A673 (cell line): ENCODE measurements at regions not wholly inside any gene's neighbourhood (a gene's known extent, or its start where the extent isn't known, plus 50 kb on each side); places are given as distances from the start of the nearest gene placed in this dataset.

Experiments
- BruUV-seq: library from RNA; stranded (reverse); fragments of 400-500 nt; replicated peaks from 2 replicates; lab custom pipeline; 2021; lab: Mats Ljungman, UMichigan
- CTCF ChIA-PET: fragments of 300-600 bp; sonication (Branson Sonifier 250); formaldehyde crosslinking; loops from one replicate; lab custom pipeline; 2022; ENCODE audit warnings: antibody characterized with exemption; lab: Charles Lee
- POLR2A ChIA-PET: fragments of 300-600 bp; sonication (Branson Sonifier 250); formaldehyde crosslinking; loops from one replicate; lab custom pipeline; 2022; ENCODE audit warnings: antibody characterized with exemption; ENCODE audit not compliant: low non-redundant PET; lab: Charles Lee
- DNase-seq: peaks from one replicate; pipeline ENCODE4 v3.0.0-alpha.2; 2015; ENCODE audit warnings: low spot score
- H3K27ac ChIP-seq: fragments of 200-600 bp; sonication (generic); 2 replicates; pipeline ENCODE4 v1.5.1; 2016; ENCODE audit warnings: mixed run types, low read depth, mild to moderate bottlenecking, mixed read lengths, antibody characterized with exemption, low read length; ENCODE audit not compliant: poor library complexity, severe bottlenecking
- H3K27me3 ChIP-seq: fragments of 200-600 bp; sonication (generic); replicated peaks from 2 replicates; pipeline ENCODE4 v1.6.1; 2017; ENCODE audit warnings: mixed run types, low read depth, mild to moderate bottlenecking, mixed read lengths, antibody characterized with exemption, low read length; ENCODE audit not compliant: insufficient read depth, poor library complexity
- H3K36me3 ChIP-seq: fragments of 200-600 bp; sonication (generic); 2 replicates; pipeline ENCODE4 v1.6.1; 2016; ENCODE audit warnings: mixed run types, mild to moderate bottlenecking, mixed read lengths, antibody characterized with exemption, low read length; ENCODE audit not compliant: insufficient read depth, poor library complexity, severe bottlenecking
- H3K4me1 ChIP-seq: fragments of 200-600 bp; sonication (generic); 2 replicates; pipeline ENCODE4 v1.6.1; 2017; ENCODE audit warnings: mixed run types, mild to moderate bottlenecking, mixed read lengths, antibody characterized with exemption, low read length; ENCODE audit not compliant: insufficient read depth, poor library complexity, severe bottlenecking
- H3K4me3 ChIP-seq: fragments of 200-600 bp; sonication (generic); 2 replicates; pipeline ENCODE4 v1.5.1; 2016; ENCODE audit warnings: low read depth, mixed run types, mild to moderate bottlenecking, mixed read lengths, low read length; ENCODE audit not compliant: poor library complexity, severe bottlenecking
- H3K9me3 ChIP-seq: fragments of 200-600 bp; sonication (generic); 2 replicates; pipeline ENCODE4 v1.6.1; 2016; ENCODE audit warnings: mixed run types, low read depth, mild to moderate bottlenecking, mixed read lengths, antibody characterized with exemption, low read length; ENCODE audit not compliant: poor library complexity, severe bottlenecking
- CTCF ChIP-seq: fragments of 300-800, 200-600 bp; sonication (generic); conservative IDR thresholded peaks from 2 replicates; pipeline ENCODE4 v1.5.1; 2017; ENCODE audit warnings: low read depth, mild to moderate bottlenecking, antibody characterized with exemption, low read length, moderate library complexity, mixed read lengths
- EZH2 ChIP-seq: fragments of 200-600 bp; sonication (generic); IDR thresholded peaks from 2 replicates; pipeline ENCODE4 v1.6.1; 2017; ENCODE audit warnings: borderline replicate concordance, low read depth, mild to moderate bottlenecking, mixed read lengths, antibody characterized with exemption, low read length; ENCODE audit not compliant: poor library complexity, severe bottlenecking
- intact Hi-C: fragments of 100-400 bp; cut with micrococcal nuclease; formaldehyde crosslinking; loops from one replicate; pipeline ENCODE4 v1.10.0; 2022; ENCODE audit not compliant: unreplicated experiment

GRCh38 chr2:75959724-75960471 lies 249.2 kb upstream of the GCFC2 start:
- intact Hi-C loops: no loop called here
- Histone ChIP-seq H3K4me1 (no peaks in the 10 kb centered on the region), H3K9me3 (no peaks in the 10 kb centered on the region), H3K27ac (no peak overlapping the region), H3K4me3 (no peak overlapping the region), H3K36me3 (no peaks in the 10 kb centered on the region), H3K27me3 (no peaks in the 10 kb centered on the region)
- CTCF ChIA-PET: no interaction called here
- TF ChIP-seq CTCF (no peak), EZH2 (no peak)
- POLR2A ChIA-PET: no interaction called here
- BruUV-seq: no TSS peak
- no peak for DNase-seq

DNA sequence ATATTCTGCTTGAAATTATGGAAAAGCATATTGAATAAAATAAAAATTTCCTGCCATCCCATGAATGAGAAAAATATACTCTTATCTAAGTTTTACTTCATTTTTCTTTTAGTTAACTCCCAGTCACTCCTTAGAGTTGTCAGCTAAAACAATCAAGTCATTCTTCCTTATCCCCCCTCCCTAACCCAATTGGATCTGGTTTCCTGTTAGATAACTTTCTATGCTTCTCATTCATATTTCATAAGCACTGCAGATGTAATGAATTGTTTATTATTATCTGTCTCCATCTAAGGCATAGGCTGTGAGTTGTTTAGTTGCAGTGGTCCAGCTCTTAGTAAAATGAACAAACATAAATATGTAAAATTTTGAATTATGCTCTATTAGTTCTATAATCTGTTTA lies 244.0 kb upstream of the GCFC2 start:
- Histone ChIP-seq H3K36me3 (no peaks in the 10 kb centered on the region), H3K27ac (no peak overlapping the region), H3K4me1 (no peaks in the 10 kb centered on the region), H3K4me3 (no peak overlapping the region), H3K27me3 (no peaks in the 10 kb centered on the region), H3K9me3 (no peaks in the 10 kb centered on the region)
- no TSS peak for BruUV-seq
- intact Hi-C loops: no loop called here
- TF ChIP-seq CTCF (no peak), EZH2 (no peak)
- no peak for DNase-seq
- ChIA-PET POLR2A (no interaction called here), CTCF (no interaction called here)

GRCh38 chr2:75952173-75952572 lies 241.5 kb upstream of the GCFC2 start:
- H3K36me3 ChIP-seq: no peaks in the 10 kb centered on the region
- ChIA-PET POLR2A (no interaction called here), CTCF (no interaction called here)
- no peak overlapping the region for H3K27ac ChIP-seq
- H3K4me3 ChIP-seq: no peak overlapping the region
- no peak for TF ChIP-seq EZH2
- DNase-seq: no peak
- no TSS peak for BruUV-seq
- intact Hi-C loops: no loop called here
- no peaks in the 10 kb centered on the region for H3K27me3 ChIP-seq
- no peaks in the 10 kb centered on the region for H3K9me3 ChIP-seq
- H3K4me1 ChIP-seq: no peaks in the 10 kb centered on the region
